DOHH2 (cell line): ENCODE measurements at regions not wholly inside any gene's neighbourhood (a gene's known extent, or its start where the extent isn't known, plus 50 kb on each side); places are given as distances from the start of the nearest gene placed in this dataset.

Experiments
- EZH2phosphoT487 ChIP-seq: fragments of 200-600 bp; sonication (generic); IDR thresholded peaks from 2 replicates; pipeline ENCODE4 v1.6.1; 2017; ENCODE audit warnings: borderline replicate concordance, mild to moderate bottlenecking, antibody characterized with exemption, low read length, moderate library complexity, mixed read lengths
- TF ChIP-seq, protein P1 (sequence below): fragments of 200-600 bp; sonication (generic); IDR thresholded peaks from one replicate; pipeline ENCODE4 v1.5.1; 2014; ENCODE audit warnings: antibody characterized with exemption, mild to moderate bottlenecking, low read depth, low read length; ENCODE audit not compliant: poor library complexity, severe bottlenecking

DNA sequence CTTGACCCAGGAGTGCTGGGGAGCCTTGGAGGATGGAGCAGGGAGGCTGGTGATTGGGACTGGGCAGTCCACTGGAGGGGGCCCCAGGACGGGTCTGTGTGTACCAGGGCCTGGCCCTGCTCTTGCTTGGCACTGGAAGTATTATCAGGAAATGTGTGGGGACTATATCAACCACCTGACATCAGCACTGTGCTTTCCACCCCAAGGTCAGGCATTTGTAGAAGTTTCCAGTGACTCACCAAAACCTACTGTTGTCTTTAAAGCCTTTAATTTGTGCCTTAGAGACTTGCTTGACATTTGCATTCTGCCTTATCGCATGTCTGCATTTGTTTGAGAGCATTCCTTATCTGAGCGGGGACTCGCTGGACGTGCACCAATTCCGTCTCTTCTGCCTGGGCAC, 323.1 kb downstream of the FOXL1 start:
- TF ChIP-seq, protein P1, sequence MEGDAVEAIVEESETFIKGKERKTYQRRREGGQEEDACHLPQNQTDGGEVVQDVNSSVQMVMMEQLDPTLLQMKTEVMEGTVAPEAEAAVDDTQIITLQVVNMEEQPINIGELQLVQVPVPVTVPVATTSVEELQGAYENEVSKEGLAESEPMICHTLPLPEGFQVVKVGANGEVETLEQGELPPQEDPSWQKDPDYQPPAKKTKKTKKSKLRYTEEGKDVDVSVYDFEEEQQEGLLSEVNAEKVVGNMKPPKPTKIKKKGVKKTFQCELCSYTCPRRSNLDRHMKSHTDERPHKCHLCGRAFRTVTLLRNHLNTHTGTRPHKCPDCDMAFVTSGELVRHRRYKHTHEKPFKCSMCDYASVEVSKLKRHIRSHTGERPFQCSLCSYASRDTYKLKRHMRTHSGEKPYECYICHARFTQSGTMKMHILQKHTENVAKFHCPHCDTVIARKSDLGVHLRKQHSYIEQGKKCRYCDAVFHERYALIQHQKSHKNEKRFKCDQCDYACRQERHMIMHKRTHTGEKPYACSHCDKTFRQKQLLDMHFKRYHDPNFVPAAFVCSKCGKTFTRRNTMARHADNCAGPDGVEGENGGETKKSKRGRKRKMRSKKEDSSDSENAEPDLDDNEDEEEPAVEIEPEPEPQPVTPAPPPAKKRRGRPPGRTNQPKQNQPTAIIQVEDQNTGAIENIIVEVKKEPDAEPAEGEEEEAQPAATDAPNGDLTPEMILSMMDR, result no peak
- TF ChIP-seq EZH2phosphoT487, result no peak
